GM13976 (cell line): ENCODE measurements at regions not wholly inside any gene's neighbourhood (a gene's known extent, or its start where the extent isn't known, plus 50 kb on each side); places are given as distances from the start of the nearest gene placed in this dataset.

ENCODE experiments used
- DNase-seq: peaks from one replicate; pipeline ENCODE4 v3.0.0; 2012; ENCODE audit warnings: low spot score
- in situ Hi-C: fragments of 300-500 bp; cut with MboI; formaldehyde crosslinking; loops from one replicate; pipeline ENCODE4 v1.12.0; 2022; ENCODE audit warnings: low sequenced_read_pairs, mixed read lengths, inconsistent platforms; ENCODE audit not compliant: unreplicated experiment
- TF ChIP-seq, protein P1 (sequence below): IDR thresholded peaks from 2 replicates; pipeline ENCODE4 v1.5.1; 2012; ENCODE audit warnings: borderline replicate concordance, mild to moderate bottlenecking; ENCODE audit not compliant: insufficient read depth; ENCODE audit errors: extremely low read depth, missing control alignments, control extremely low read depth

DNA sequence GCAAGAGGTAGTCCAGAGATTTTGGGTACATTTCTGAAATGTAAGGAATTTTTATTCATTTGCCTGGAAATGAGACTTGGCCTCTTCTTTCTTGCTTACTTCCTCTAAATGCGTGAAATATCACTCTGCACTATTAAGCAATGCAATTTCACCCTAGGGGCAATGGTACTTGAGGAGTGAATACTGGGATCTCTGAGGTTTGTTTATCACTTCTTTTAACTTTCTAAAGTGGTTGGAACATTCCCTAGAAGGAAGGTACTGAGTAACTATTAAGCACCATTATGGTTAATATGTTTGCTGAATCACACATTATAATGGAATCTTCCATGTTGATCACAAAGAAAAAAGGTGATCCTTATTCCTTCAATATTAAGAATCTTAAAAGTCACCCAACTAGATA lies 120.9 kb upstream of the CAND1 start:
- no peak for DNase-seq
- in situ Hi-C loops: no loop called here
- TF ChIP-seq, protein P1, sequence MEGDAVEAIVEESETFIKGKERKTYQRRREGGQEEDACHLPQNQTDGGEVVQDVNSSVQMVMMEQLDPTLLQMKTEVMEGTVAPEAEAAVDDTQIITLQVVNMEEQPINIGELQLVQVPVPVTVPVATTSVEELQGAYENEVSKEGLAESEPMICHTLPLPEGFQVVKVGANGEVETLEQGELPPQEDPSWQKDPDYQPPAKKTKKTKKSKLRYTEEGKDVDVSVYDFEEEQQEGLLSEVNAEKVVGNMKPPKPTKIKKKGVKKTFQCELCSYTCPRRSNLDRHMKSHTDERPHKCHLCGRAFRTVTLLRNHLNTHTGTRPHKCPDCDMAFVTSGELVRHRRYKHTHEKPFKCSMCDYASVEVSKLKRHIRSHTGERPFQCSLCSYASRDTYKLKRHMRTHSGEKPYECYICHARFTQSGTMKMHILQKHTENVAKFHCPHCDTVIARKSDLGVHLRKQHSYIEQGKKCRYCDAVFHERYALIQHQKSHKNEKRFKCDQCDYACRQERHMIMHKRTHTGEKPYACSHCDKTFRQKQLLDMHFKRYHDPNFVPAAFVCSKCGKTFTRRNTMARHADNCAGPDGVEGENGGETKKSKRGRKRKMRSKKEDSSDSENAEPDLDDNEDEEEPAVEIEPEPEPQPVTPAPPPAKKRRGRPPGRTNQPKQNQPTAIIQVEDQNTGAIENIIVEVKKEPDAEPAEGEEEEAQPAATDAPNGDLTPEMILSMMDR: no peak

DNA sequence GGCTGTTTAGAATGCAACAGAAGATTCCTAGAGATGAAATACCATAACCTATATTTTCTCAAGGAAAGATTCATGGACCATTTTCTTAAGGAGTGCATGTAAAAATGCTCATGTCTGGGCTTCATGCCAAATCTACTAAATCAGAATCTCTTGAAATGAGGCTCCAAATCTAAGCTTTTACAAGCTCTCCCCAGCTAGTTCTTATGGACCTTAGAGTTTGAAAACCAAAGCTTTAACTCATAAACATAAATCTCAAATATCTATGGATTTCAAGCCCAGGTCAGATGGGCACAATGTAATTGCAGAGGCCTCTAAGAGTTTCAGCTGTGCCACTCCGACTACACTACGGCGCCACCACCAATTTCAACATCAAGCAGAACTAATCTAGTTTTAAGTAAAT lies 117.3 kb upstream of the CAND1 start:
- in situ Hi-C loops: no loop called here
- DNase-seq: no peak
- TF ChIP-seq, protein P1: no peak

DNA sequence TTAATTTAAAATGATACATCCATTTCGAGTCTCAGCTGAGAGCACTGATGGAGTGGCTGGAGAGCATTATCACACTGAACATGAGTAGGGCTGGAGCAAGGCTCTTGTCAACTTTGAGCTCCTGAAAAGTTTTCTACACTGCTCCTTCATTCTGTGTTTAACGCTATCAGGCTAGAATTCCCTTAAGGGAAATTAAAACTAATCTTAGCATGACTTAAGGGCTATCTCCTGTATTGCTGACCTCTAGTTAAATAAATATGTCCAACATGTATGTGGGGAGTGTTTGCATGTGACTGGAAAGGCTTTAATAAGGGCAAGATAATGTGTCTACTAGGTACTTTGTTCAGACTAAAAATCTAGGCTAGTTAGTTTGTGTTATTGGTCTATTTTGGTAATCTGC lies 116.7 kb upstream of the CAND1 start:
- TF ChIP-seq, protein P1: no peak
- in situ Hi-C loops: no loop called here
- DNase-seq: no peak

DNA sequence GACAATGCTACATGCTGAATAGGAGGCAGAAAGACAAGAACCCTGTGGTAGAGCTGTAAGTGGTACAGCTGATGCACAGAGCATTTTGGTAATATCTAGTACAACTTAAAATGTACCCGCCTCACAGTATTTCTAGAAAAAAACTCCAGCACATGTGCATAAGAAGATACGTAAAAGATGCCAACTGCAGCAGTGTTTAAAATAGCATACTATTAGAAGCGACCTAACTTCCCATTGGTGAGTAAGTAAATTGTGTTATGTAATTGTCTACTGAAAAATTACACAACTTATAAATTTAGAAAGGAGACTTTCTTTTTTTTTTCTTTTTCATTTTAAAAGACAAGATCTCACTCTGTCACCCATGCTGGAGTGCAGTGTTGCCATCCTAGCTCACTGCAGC lies 114.3 kb upstream of the CAND1 start:
- in situ Hi-C loops: no loop called here
- TF ChIP-seq, protein P1: no peak
- no peak for DNase-seq

DNA sequence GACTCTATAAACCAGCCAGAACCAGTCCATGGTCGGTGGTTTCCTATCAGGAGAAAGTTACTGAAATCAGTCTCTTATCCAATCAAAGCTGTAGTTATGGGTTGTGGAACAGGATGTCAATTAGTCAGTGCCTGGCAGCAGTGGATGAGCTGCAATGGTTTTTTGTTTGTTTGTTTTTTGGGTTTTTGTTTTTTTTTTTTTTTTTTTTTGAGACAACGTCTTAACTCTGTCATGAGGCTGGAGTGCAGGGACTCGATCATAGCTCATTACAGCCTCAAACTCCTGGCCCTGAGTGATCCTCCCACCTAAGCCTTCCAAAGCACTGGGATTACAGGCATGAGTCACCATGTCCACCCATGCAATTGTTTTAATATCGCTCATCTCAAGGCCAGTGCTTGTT lies 113.3 kb upstream of the CAND1 start:
- in situ Hi-C loops: no loop called here
- TF ChIP-seq, protein P1: no peak
- no peak for DNase-seq

DNA sequence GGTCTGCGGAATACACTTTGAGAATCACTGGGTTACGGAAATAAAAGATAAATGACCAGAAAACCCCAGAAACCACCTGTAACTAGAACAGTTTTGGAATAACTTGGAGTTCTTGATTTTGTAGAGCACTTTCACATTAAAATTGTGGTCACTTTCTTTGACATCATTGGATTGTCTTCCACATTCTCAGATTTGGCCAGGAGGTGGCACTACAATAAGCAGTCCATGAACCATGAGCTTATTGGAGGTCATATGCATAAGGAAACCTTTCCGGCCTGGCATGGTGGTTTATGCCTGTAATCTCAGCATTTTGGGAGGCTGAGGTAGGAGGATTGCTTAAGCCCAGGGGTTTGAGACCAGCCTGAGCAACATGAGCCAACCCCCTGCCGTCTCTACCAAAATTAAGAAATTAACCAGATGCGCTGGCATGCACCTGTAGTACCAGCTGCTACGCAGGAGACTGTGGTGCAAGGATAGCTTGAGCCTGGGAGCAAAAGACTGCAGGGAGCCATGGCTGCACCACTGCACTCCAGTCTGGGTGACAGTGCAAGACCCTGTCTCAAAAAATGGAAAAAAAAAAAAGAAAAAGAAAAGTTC lies 107.7 kb upstream of the CAND1 start:
- TF ChIP-seq, protein P1: peak; percentile 56
- in situ Hi-C loops: no loop called here
- peak; percentile 25 for DNase-seq
